ENCODE measurements at regions not wholly inside any gene's neighbourhood (a gene's known extent, or its start where the extent isn't known, plus 50 kb on each side); places are given as distances from the start of the nearest gene placed in this dataset.

DNA sequence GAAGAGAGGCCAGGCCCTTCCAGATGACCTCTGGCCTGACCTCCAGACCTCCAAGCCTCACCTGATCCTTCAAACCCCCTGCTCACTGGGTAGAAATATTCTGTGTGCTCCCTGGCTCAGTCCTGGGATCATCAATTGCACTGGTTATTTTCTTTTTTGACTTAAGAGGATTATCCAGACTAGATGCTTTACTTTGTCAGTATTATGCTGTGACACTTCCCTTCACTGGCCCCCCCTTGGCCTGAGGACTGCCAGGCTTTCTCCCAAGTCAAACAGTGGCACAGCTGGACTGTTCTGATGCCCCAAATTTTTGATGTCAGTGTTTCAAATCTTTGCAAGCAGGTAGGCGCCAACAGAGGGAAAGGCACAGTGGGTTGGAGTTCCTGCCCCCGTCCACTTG lies 156.3 kb upstream of the SKOR2 start:
- 93 to 96% methylated on average over 2 of the region's 2 CpGs for WGBS, 2 donors
- no peak overlapping the region for H3K4me3 ChIP-seq
- no peak overlapping the region for H3K27ac ChIP-seq (ENCODE audit: low read depth in 1 of 2, low read length in 1 of 2)
- no peaks in the 10 kb centered on the region for H3K4me1 ChIP-seq (ENCODE audit: control insufficient read depth in 5 of 5, insufficient read depth in 5 of 5, low read length in 5 of 5)
- TF ChIP-seq, protein P1, sequence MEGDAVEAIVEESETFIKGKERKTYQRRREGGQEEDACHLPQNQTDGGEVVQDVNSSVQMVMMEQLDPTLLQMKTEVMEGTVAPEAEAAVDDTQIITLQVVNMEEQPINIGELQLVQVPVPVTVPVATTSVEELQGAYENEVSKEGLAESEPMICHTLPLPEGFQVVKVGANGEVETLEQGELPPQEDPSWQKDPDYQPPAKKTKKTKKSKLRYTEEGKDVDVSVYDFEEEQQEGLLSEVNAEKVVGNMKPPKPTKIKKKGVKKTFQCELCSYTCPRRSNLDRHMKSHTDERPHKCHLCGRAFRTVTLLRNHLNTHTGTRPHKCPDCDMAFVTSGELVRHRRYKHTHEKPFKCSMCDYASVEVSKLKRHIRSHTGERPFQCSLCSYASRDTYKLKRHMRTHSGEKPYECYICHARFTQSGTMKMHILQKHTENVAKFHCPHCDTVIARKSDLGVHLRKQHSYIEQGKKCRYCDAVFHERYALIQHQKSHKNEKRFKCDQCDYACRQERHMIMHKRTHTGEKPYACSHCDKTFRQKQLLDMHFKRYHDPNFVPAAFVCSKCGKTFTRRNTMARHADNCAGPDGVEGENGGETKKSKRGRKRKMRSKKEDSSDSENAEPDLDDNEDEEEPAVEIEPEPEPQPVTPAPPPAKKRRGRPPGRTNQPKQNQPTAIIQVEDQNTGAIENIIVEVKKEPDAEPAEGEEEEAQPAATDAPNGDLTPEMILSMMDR (IDR thresholded peaks at IDR 0.05; ENCODE audit: control extremely low read depth, extremely low read depth): no peak
- DNase-seq (no peak), ATAC-seq (ENCODE audit: insufficient read depth, low FRiP score) (no peak)
- H3K27me3 ChIP-seq (ENCODE audit: control insufficient read depth in 3 of 3, insufficient read depth in 3 of 3, low read length in 2 of 3): no peaks in the 10 kb centered on the region
- H3K9ac ChIP-seq (ENCODE audit: insufficient read depth in 1 of 2, low read length in 2 of 2): no peak overlapping the region
- H3K9me3 ChIP-seq (ENCODE audit: control insufficient read depth in 4 of 4, insufficient read depth in 3 of 4, low read length in 3 of 4): peaks cover 0 to 2% (median 0%) of the 10 kb centered on the region in 4 donors
- H3K36me3 ChIP-seq (ENCODE audit: control insufficient read depth in 4 of 4, insufficient read depth in 4 of 4, low read length in 4 of 4): no peaks in the 10 kb centered on the region

DNA sequence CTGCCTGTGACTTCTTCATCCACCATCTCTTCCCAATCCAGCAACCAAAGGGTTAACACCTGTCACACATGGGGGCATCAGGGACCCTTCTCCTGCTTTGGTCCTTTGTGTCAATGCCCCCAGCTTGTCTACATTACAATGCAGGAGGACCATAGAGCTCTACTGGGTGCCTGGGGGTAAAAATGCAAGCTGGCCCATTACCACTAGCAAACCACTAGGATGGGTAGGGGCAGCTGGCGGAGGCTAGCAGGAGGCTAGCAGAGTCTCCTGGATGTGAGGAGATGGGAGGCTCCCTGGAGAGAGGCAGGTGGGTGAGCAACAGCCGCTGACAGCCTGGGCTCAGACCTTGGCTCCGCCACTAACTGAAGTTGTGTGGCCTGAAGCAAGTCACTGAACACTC lies 153.4 kb upstream of the SKOR2 start:
- H3K27ac ChIP-seq (ENCODE audit: low read depth in 1 of 2, low read length in 1 of 2): no peak overlapping the region
- TF ChIP-seq, protein P1 (IDR thresholded peaks at IDR 0.05; ENCODE audit: control extremely low read depth, extremely low read depth): no peak
- DNase-seq (no peak), ATAC-seq (ENCODE audit: insufficient read depth, low FRiP score) (no peak)
- no peak overlapping the region for H3K9ac ChIP-seq (ENCODE audit: insufficient read depth in 1 of 2, low read length in 2 of 2)
- H3K4me1 ChIP-seq (ENCODE audit: control insufficient read depth in 5 of 5, insufficient read depth in 5 of 5, low read length in 5 of 5): no peaks in the 10 kb centered on the region
- peaks cover 0 to 2% (median 0%) of the 10 kb centered on the region in 4 donors for H3K9me3 ChIP-seq (ENCODE audit: control insufficient read depth in 4 of 4, insufficient read depth in 3 of 4, low read length in 3 of 4)
- no peaks in the 10 kb centered on the region for H3K36me3 ChIP-seq (ENCODE audit: control insufficient read depth in 4 of 4, insufficient read depth in 4 of 4, low read length in 4 of 4)
- 82 to 88% methylated on average over 3 of the region's 3 CpGs for WGBS, 2 donors
- H3K4me3 ChIP-seq: no peak overlapping the region
- no peaks in the 10 kb centered on the region for H3K27me3 ChIP-seq (ENCODE audit: control insufficient read depth in 3 of 3, insufficient read depth in 3 of 3, low read length in 2 of 3)

DNA sequence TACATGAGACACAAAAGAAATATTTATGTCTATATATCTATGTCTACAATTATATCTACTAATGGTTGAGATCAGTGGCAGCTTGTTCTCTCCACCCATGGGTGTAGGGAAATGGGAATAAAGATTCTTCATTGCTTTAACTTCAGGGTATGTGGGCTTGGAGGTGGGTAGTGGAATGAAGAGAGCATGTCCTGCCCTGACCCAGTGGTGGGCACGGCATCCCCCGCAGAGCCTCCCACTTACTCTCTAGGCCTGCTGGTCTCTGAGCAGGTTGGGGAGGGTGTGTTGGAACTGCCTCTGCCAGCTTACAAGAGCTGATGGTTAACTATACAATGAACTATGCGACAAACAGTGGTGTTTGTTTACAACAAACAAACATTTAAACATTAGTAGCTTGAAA lies 152.5 kb upstream of the SKOR2 start:
- TF ChIP-seq, protein P1 (IDR thresholded peaks at IDR 0.05; ENCODE audit: control extremely low read depth, extremely low read depth): no peak
- WGBS, 2 donors: 58 to 82% methylated on average over 3 of the region's 3 CpGs
- H3K4me3 ChIP-seq: no peak overlapping the region
- ATAC-seq (ENCODE audit: insufficient read depth, low FRiP score) (no peak), DNase-seq (no peak)
- peaks cover 0 to 4% (median 0%) of the 10 kb centered on the region in 4 donors for H3K9me3 ChIP-seq (ENCODE audit: control insufficient read depth in 4 of 4, insufficient read depth in 3 of 4, low read length in 3 of 4)
- H3K27me3 ChIP-seq (ENCODE audit: control insufficient read depth in 3 of 3, insufficient read depth in 3 of 3, low read length in 2 of 3): no peaks in the 10 kb centered on the region
- no peaks in the 10 kb centered on the region for H3K36me3 ChIP-seq (ENCODE audit: control insufficient read depth in 4 of 4, insufficient read depth in 4 of 4, low read length in 4 of 4)
- no peak overlapping the region for H3K9ac ChIP-seq (ENCODE audit: insufficient read depth in 1 of 2, low read length in 2 of 2)
- H3K27ac ChIP-seq (ENCODE audit: low read depth in 1 of 2, low read length in 1 of 2): no peak overlapping the region
- H3K4me1 ChIP-seq (ENCODE audit: control insufficient read depth in 5 of 5, insufficient read depth in 5 of 5, low read length in 5 of 5): no peaks in the 10 kb centered on the region

DNA sequence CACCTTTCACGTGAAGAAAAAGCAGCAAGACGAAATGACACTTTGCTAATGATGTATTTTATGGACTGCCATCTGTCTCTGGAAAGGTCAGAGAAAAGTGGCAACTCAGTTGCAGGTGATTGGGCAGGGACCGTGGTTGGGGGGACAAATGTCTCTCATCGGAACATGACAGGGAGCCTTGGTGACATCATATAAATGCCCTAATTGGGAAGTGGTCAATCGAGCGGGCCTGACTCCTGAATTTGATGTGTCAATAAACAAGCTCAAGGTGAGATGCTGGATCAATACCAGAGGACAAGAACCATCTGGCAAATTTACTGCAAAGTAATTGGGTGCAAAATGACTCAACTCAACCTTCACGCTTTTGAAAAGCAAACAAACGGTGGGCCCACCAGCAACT lies 151.9 kb upstream of the SKOR2 start:
- Histone ChIP-seq H3K9me3 (ENCODE audit: control insufficient read depth in 4 of 4, insufficient read depth in 3 of 4, low read length in 3 of 4) (peaks cover 0 to 8% (median 0%) of the 10 kb centered on the region in 4 donors), H3K4me1 (ENCODE audit: control insufficient read depth in 5 of 5, insufficient read depth in 5 of 5, low read length in 5 of 5) (no peaks in the 10 kb centered on the region), H3K4me3 (no peak overlapping the region), H3K27ac (ENCODE audit: low read depth in 1 of 2, low read length in 1 of 2) (no peak overlapping the region), H3K9ac (ENCODE audit: insufficient read depth in 1 of 2, low read length in 2 of 2) (no peak overlapping the region), H3K36me3 (ENCODE audit: control insufficient read depth in 4 of 4, insufficient read depth in 4 of 4, low read length in 4 of 4) (no peaks in the 10 kb centered on the region), H3K27me3 (ENCODE audit: control insufficient read depth in 3 of 3, insufficient read depth in 3 of 3, low read length in 2 of 3) (no peaks in the 10 kb centered on the region)
- WGBS, 2 donors: 57 to 65% methylated on average over 8 of the region's 8 CpGs
- ATAC-seq (ENCODE audit: insufficient read depth, low FRiP score) (no peak), DNase-seq (no peak)
- TF ChIP-seq, protein P1 (IDR thresholded peaks at IDR 0.05; ENCODE audit: control extremely low read depth, extremely low read depth): no peak

All from lung (tissue), 11 donors.